Stimulated activated CD4-positive, alpha-beta T cell treated with anti-CD3 and anti-CD28 coated beads, TNF-alpha, amount 100 ng/mL, for 4 hours (primary cell): ENCODE measurements at regions not wholly inside any gene's neighbourhood (a gene's known extent, or its start where the extent isn't known, plus 50 kb on each side); places are given as distances from the start of the nearest gene placed in this dataset.

ENCODE experiments used
- DNase-seq, 3 experiments: peaks; one replicate each; pipeline ENCODE4 v3.0.0-alpha.2; 2020; ENCODE audit warnings: low read depth in 3 of 3

GRCh38 chr18:24986666-24987302, 365.2 kb downstream of the ZNF521 start:
- DNase-seq = no peak

- DNase-seq = no peak
Observed at GRCh38 chr18:24987303-24988252, 364.4 kb downstream of the ZNF521 start.

- no peak for DNase-seq
Observed at GRCh38 chr18:24988253-24988840, 363.6 kb downstream of the ZNF521 start.

GRCh38 chr18:24989760-24990593, 362.0 kb downstream of the ZNF521 start:
- no peak for DNase-seq

GRCh38 chr18:24990671-24991134, 361.3 kb downstream of the ZNF521 start:
- DNase-seq = no peak

GRCh38 chr18:24991141-24992060, 360.6 kb downstream of the ZNF521 start:
- DNase-seq = no peak

GRCh38 chr18:24992491-24992890, 359.5 kb downstream of the ZNF521 start:
- DNase-seq = no peak

GRCh38 chr18:24993628-24994027, 358.3 kb downstream of the ZNF521 start:
- no peak for DNase-seq

GRCh38 chr18:24995056-24995455, 356.9 kb downstream of the ZNF521 start:
- DNase-seq = no peak

GRCh38 chr18:24995755-24996154, 356.2 kb downstream of the ZNF521 start:
- DNase-seq = no peak

GRCh38 chr18:24999650-25000267, 352.2 kb downstream of the ZNF521 start:
- no peak for DNase-seq

- DNase-seq = no peak
Observed at GRCh38 chr18:25001803-25002202, 350.2 kb downstream of the ZNF521 start.

- DNase-seq = no peak
Observed at GRCh38 chr18:25005541-25006403, 346.2 kb downstream of the ZNF521 start.

GRCh38 chr18:25010623-25011374, 341.2 kb downstream of the ZNF521 start:
- no peak for DNase-seq
